Hepatocyte (in vitro differentiated cells): ENCODE measurements at regions not wholly inside any gene's neighbourhood (a gene's known extent, or its start where the extent isn't known, plus 50 kb on each side); places are given as distances from the start of the nearest gene placed in this dataset.

Source experiments
- EZH2 ChIP-seq: fragments of 200-600 bp; sonication (generic); IDR thresholded peaks from 2 replicates; pipeline ENCODE4 v1.6.1; 2016; ENCODE audit warnings: antibody characterized with exemption, mild to moderate bottlenecking, borderline replicate concordance
- EZH2phosphoT487 ChIP-seq: fragments of 200-600 bp; sonication (generic); IDR thresholded peaks from one replicate; pipeline ENCODE4 v1.6.1; 2018; ENCODE audit warnings: antibody characterized with exemption, mild to moderate bottlenecking, low read depth, moderate library complexity; ENCODE audit not compliant: unreplicated experiment, severe bottlenecking
- TF ChIP-seq, protein P1 (sequence below): fragments of 200-600 bp; sonication (generic); IDR thresholded peaks from 2 replicates; pipeline ENCODE4 v1.5.1; 2016; ENCODE audit warnings: antibody characterized with exemption, mild to moderate bottlenecking; ENCODE audit not compliant: poor library complexity

DNA sequence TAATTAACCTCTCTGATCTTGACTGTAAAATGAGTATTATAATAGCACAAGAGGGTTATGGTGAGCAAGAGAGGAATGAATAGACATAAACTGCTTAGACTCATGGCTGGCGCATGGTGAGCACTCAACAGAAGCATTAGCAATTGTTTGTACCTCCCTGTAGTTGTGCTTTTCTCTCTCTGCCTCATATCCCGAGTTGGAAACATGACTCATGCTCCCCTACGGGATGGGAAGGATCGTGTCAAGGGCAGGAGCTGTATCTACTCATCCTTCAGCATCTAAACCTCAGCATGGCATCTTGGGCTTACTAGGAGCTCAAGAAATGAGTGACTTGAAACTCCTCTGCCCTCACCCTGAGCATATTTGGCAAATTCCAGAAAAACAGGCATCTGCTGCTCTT lies 299.6 kb downstream of the MAP2K4 start:
- TF ChIP-seq, protein P1, sequence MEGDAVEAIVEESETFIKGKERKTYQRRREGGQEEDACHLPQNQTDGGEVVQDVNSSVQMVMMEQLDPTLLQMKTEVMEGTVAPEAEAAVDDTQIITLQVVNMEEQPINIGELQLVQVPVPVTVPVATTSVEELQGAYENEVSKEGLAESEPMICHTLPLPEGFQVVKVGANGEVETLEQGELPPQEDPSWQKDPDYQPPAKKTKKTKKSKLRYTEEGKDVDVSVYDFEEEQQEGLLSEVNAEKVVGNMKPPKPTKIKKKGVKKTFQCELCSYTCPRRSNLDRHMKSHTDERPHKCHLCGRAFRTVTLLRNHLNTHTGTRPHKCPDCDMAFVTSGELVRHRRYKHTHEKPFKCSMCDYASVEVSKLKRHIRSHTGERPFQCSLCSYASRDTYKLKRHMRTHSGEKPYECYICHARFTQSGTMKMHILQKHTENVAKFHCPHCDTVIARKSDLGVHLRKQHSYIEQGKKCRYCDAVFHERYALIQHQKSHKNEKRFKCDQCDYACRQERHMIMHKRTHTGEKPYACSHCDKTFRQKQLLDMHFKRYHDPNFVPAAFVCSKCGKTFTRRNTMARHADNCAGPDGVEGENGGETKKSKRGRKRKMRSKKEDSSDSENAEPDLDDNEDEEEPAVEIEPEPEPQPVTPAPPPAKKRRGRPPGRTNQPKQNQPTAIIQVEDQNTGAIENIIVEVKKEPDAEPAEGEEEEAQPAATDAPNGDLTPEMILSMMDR, result no peak
- TF ChIP-seq EZH2phosphoT487, result no peak
- no peak for TF ChIP-seq EZH2
